MCF 10A (cell line): ENCODE measurements at regions not wholly inside any gene's neighbourhood (a gene's known extent, or its start where the extent isn't known, plus 50 kb on each side); places are given as distances from the start of the nearest gene placed in this dataset.
A peak's percentile ranks its signal among the peaks of the same experiment; 100 is the strongest.

Experiments used
- BruUV-seq: library from RNA; stranded (reverse); fragments of 400-500 nt; replicated peaks from 2 replicates; lab custom pipeline; 2021; lab: Mats Ljungman, UMichigan
- CTCF ChIA-PET: fragments of 300-600 bp; sonication (Branson Sonifier 250); formaldehyde crosslinking; extraction: SDS; loops from one replicate; lab custom pipeline; 2021; ENCODE audit warnings: antibody characterized with exemption, inconsistent platforms; lab: Yijun Ruan, JAX
- POLR2A ChIA-PET: fragments of 300-600, 350-650 bp; sonication (Branson Sonifier 250); formaldehyde crosslinking; extraction: SDS; loops from one replicate; lab custom pipeline; 2020; ENCODE audit warnings: antibody characterized with exemption, inconsistent platforms; lab: Yijun Ruan, JAX
- DNase-seq: peaks from one replicate; pipeline ENCODE4 v3.0.0-alpha.2; 2018; ENCODE audit not compliant: unreplicated experiment
- H3K27ac Mint-ChIP-seq: one replicate; pipeline ENCODE4 v1.8.0; 2022; ENCODE audit warnings: mild to moderate bottlenecking, low read depth, mixed read lengths; ENCODE audit not compliant: unreplicated experiment
- H3K27me3 Mint-ChIP-seq: one replicate; pipeline ENCODE4 v1.8.0; 2022; ENCODE audit warnings: mixed read lengths; ENCODE audit not compliant: insufficient read depth, unreplicated experiment
- H3K36me3 Mint-ChIP-seq: one replicate; pipeline ENCODE4 v1.8.0; 2022; ENCODE audit warnings: mild to moderate bottlenecking, moderate library complexity, mixed read lengths; ENCODE audit not compliant: insufficient read depth, unreplicated experiment
- H3K4me1 Mint-ChIP-seq: one replicate; pipeline ENCODE4 v1.8.0; 2022; ENCODE audit warnings: mixed read lengths; ENCODE audit not compliant: insufficient read depth, unreplicated experiment
- H3K4me3 Mint-ChIP-seq: one replicate; pipeline ENCODE4 v1.8.0; 2022; ENCODE audit warnings: mild to moderate bottlenecking, moderate library complexity, mixed read lengths; ENCODE audit not compliant: unreplicated experiment
- H3K9me3 Mint-ChIP-seq: one replicate; pipeline ENCODE4 v1.8.0; 2022; ENCODE audit warnings: mixed read lengths; ENCODE audit not compliant: unreplicated experiment
- CTCF ChIP-seq: fragments of 200-600 bp; IDR thresholded peaks from one replicate; pipeline ENCODE4 v1.8.0; 2022; ENCODE audit warnings: antibody characterized with exemption, mild to moderate bottlenecking; ENCODE audit not compliant: unreplicated experiment
- intact Hi-C: fragments of 100-400 bp; cut with micrococcal nuclease; formaldehyde crosslinking; loops from 2 replicates; pipeline ENCODE4 v1.14.1; 2022

- no peak for TF ChIP-seq CTCF
- BruUV-seq = no TSS peak
- no peaks in the 10 kb centered on the region for H3K27me3 Mint-ChIP-seq
- intact Hi-C loops = no loop called here
- DNase-seq = no peak
- no peaks in the 10 kb centered on the region for H3K9me3 Mint-ChIP-seq
- ChIA-PET POLR2A (no interaction called here), CTCF (interaction anchor here (0.9 kb wide), 1 partner anchor 9 kb away, joined by 3 read pairs; no protein-coding TSS in a partner anchor)
- H3K36me3 Mint-ChIP-seq = no peaks in the 10 kb centered on the region
- H3K4me1 Mint-ChIP-seq = no peaks in the 10 kb centered on the region
- no peak overlapping the region for H3K27ac Mint-ChIP-seq
- no peak overlapping the region for H3K4me3 Mint-ChIP-seq
Observed at GRCh38 chr13:85896516-85897450, 97.6 kb upstream of the SLITRK6 start.

- TF ChIP-seq CTCF = no peak
- Mint-ChIP-seq H3K27ac (no peak overlapping the region), H3K4me1 (no peaks in the 10 kb centered on the region), H3K4me3 (no peak overlapping the region), H3K9me3 (no peaks in the 10 kb centered on the region), H3K36me3 (no peaks in the 10 kb centered on the region), H3K27me3 (no peaks in the 10 kb centered on the region)
- ChIA-PET CTCF (no interaction called here), POLR2A (no interaction called here)
- no TSS peak for BruUV-seq
- DNase-seq = no peak
- intact Hi-C loops = no loop called here
Observed at GRCh38 chr13:85887406-85887805, 88.2 kb upstream of the SLITRK6 start.

- no peak overlapping the region for H3K4me3 Mint-ChIP-seq
- peak; percentile 11 for DNase-seq
- intact Hi-C loops = no loop called here
Observed at GRCh38 chr13:85879014-85879413, 79.8 kb upstream of the SLITRK6 start.

More at GRCh38 chr13:85879014-85879413, 79.8 kb upstream of the SLITRK6 start:
- no peak overlapping the region for H3K27ac Mint-ChIP-seq
- H3K36me3 Mint-ChIP-seq = no peaks in the 10 kb centered on the region
- H3K27me3 Mint-ChIP-seq = no peaks in the 10 kb centered on the region
- CTCF ChIA-PET = no interaction called here
- POLR2A ChIA-PET = no interaction called here
- H3K9me3 Mint-ChIP-seq = peaks cover 7% of the 10 kb centered on the region
- BruUV-seq = no TSS peak
- H3K4me1 Mint-ChIP-seq = no peaks in the 10 kb centered on the region
- TF ChIP-seq CTCF = no peak
